Right atrium auricular region (tissue), 2 donors: ENCODE measurements at regions not wholly inside any gene's neighbourhood (a gene's known extent, or its start where the extent isn't known, plus 50 kb on each side); places are given as distances from the start of the nearest gene placed in this dataset.
"Not testable (repeated sequence)": the region's sequence is repeated elsewhere in the genome, so short reads cannot be mapped to it uniquely, and the experiment has no call there.

ENCODE experiments used
- DNase-seq: peaks from one replicate; pipeline ENCODE4 v3.0.0-alpha.2; 2019; ENCODE audit warnings: low spot score
- H3K27ac ChIP-seq, 2 donors: fragments of 200-600 bp; sonication (generic); 1 replicate in 1 of 2; 2 replicates in 1 of 2; pipeline ENCODE4 v1.5.1; 2016 to 2019
- H3K27me3 ChIP-seq, 2 donors: fragments of 200-600 bp; sonication (generic); one replicate each; pipeline versions ENCODE4 v1.5.1 to v1.6.0; 2017 to 2019
- H3K36me3 ChIP-seq: fragments of 200-600 bp; sonication (generic); one replicate; pipeline ENCODE4 v1.5.1; 2016
- H3K4me1 ChIP-seq, 2 donors: fragments of 200-600 bp; sonication (generic); one replicate each; pipeline versions ENCODE4 v1.5.1 to v1.6.0; 2017 to 2019
- H3K4me3 ChIP-seq, 2 donors: fragments of 200-600 bp; sonication (generic); 1 replicate in 1 of 2; 2 replicates in 1 of 2; pipeline ENCODE4 v1.5.1; 2017 to 2019; ENCODE audit warnings: mild to moderate bottlenecking in 1 of 2, moderate library complexity in 1 of 2
- H3K9me3 ChIP-seq, 2 donors: fragments of 200-600 bp; sonication (generic); one replicate each; pipeline ENCODE4 v1.5.1; 2019
- TF ChIP-seq, protein P1 (sequence below), 2 donors: fragments of 200-600 bp; sonication (generic); IDR thresholded peaks; one replicate each; pipeline ENCODE4 v1.5.1; 2019; ENCODE audit warnings: antibody characterized with exemption in 2 of 2

- H3K36me3 ChIP-seq, result no peaks in the 10 kb centered on the region
- TF ChIP-seq, protein P1, sequence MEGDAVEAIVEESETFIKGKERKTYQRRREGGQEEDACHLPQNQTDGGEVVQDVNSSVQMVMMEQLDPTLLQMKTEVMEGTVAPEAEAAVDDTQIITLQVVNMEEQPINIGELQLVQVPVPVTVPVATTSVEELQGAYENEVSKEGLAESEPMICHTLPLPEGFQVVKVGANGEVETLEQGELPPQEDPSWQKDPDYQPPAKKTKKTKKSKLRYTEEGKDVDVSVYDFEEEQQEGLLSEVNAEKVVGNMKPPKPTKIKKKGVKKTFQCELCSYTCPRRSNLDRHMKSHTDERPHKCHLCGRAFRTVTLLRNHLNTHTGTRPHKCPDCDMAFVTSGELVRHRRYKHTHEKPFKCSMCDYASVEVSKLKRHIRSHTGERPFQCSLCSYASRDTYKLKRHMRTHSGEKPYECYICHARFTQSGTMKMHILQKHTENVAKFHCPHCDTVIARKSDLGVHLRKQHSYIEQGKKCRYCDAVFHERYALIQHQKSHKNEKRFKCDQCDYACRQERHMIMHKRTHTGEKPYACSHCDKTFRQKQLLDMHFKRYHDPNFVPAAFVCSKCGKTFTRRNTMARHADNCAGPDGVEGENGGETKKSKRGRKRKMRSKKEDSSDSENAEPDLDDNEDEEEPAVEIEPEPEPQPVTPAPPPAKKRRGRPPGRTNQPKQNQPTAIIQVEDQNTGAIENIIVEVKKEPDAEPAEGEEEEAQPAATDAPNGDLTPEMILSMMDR (IDR thresholded peaks at IDR 0.05), result no peak
- no peak overlapping the region for H3K27ac ChIP-seq
- H3K9me3 ChIP-seq, result no peaks in the 10 kb centered on the region
- H3K4me3 ChIP-seq, result no peak overlapping the region
- no peaks in the 10 kb centered on the region for H3K4me1 ChIP-seq
- H3K27me3 ChIP-seq, result no peaks in the 10 kb centered on the region
- DNase-seq, result no peak
Measured at GRCh38 chr6:92989656-92990055, 429.7 kb downstream of the EPHA7 start.

GRCh38 chr6:92979281-92979680 is 440.1 kb downstream of the EPHA7 start:
- H3K4me1 ChIP-seq, result no peaks in the 10 kb centered on the region
- H3K4me3 ChIP-seq, result no peak overlapping the region
- TF ChIP-seq, protein P1 (IDR thresholded peaks at IDR 0.05), result no peak
- no peaks in the 10 kb centered on the region for H3K27me3 ChIP-seq
- H3K27ac ChIP-seq, result no peak overlapping the region
- H3K36me3 ChIP-seq, result no peaks in the 10 kb centered on the region
- no peak for DNase-seq
- no peaks in the 10 kb centered on the region for H3K9me3 ChIP-seq

- H3K4me3 ChIP-seq, result no peak overlapping the region
- no peak overlapping the region for H3K27ac ChIP-seq
- H3K4me1 ChIP-seq, result no peaks in the 10 kb centered on the region
- H3K36me3 ChIP-seq, result no peaks in the 10 kb centered on the region
- no peaks in the 10 kb centered on the region for H3K27me3 ChIP-seq
- H3K9me3 ChIP-seq, result no peaks in the 10 kb centered on the region
- TF ChIP-seq, protein P1 (IDR thresholded peaks at IDR 0.05), result no peak
- DNase-seq, result no peak
Measured at GRCh38 chr6:92977018-92977417, 442.3 kb downstream of the EPHA7 start.

DNA sequence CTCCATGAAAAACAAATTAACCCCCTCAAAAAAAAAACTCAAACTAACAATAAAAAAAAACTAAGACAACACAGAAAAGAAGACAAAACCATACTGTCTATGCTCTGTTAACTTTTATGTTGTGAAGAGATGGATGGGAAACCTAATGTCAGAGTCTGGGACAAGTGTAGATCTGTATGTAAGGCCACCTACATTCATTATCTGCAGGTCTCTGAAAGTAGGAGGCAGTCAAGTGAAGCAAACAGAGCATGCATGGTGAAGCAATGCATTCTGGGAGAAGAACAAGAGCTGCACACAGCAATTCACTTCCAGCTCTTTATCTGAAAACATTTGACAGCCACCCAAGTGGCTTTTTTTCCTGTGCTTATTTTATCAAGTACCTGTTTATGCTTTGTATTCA is 452.0 kb downstream of the EPHA7 start:
- Histone ChIP-seq H3K4me1 (no peaks in the 10 kb centered on the region), H3K9me3 (no peaks in the 10 kb centered on the region), H3K36me3 (no peaks in the 10 kb centered on the region), H3K27ac (no peak overlapping the region), H3K27me3 (no peaks in the 10 kb centered on the region), H3K4me3 (no peak overlapping the region)
- DNase-seq, result no peak
- TF ChIP-seq, protein P1 (IDR thresholded peaks at IDR 0.05), result no peak

DNA sequence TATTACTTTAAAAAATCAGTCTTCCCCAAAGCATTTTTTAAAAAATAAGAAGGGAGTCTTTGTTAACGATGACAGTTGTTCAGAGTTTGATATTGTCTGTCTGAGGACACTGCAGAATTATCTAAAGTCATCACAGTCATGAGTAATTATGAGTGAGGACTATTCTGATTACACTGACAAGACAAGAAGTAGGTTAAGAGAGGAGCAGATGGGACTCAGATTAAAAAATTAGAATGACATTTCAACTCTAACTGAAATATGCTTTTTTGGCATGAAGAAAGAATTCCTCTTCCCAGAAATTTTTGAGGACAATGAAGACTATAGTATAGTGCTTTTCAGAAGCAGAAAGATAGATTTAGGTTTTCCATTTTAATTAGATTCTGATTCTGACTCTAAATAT is 456.5 kb downstream of the EPHA7 start:
- DNase-seq, result no peak
- no peaks in the 10 kb centered on the region for H3K4me1 ChIP-seq
- no peak overlapping the region for H3K27ac ChIP-seq
- TF ChIP-seq, protein P1 (IDR thresholded peaks at IDR 0.05), result no peak
- no peak overlapping the region for H3K4me3 ChIP-seq
- no peaks in the 10 kb centered on the region for H3K36me3 ChIP-seq
- H3K9me3 ChIP-seq, result no peaks in the 10 kb centered on the region
- no peaks in the 10 kb centered on the region for H3K27me3 ChIP-seq

DNA sequence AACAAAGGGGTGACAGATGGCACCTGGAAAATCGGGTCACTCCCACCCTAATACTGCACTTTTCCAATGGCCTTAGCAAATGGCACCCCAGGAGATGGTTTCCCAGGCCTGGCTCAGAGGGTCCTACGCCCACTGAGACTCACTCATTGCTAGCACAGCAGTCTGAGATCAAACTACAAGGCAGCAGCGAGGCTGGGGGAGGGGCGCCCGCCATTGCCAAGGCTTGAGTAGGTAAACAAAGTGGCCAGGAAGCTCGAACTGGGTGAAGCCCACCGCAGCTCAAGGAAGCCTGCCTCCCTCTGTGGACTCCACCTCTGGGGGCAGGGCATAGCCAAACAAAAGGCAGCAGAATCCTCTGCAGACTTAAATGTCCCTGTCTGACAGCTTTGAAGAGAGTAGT is 467.2 kb downstream of the EPHA7 start:
- not testable (repeated sequence) for H3K9me3 ChIP-seq, DNase-seq, H3K27ac ChIP-seq, H3K4me1 ChIP-seq, H3K27me3 ChIP-seq, H3K36me3 ChIP-seq, H3K4me3 ChIP-seq
